NCI-H1105 treated with DMSO at 0.1 percent for 48 hours (cell line): ENCODE measurements at regions not wholly inside any gene's neighbourhood (a gene's known extent, or its start where the extent isn't known, plus 50 kb on each side); places are given as distances from the start of the nearest gene placed in this dataset.
"Not testable (repeated sequence)": the region's sequence is repeated elsewhere in the genome, so short reads cannot be mapped to it uniquely, and the experiment has no call there.

ENCODE experiments used
- DNase-seq: peaks from one replicate; lab custom pipeline; 2025; lab: John Stamatoyannopoulos, UW

DNA sequence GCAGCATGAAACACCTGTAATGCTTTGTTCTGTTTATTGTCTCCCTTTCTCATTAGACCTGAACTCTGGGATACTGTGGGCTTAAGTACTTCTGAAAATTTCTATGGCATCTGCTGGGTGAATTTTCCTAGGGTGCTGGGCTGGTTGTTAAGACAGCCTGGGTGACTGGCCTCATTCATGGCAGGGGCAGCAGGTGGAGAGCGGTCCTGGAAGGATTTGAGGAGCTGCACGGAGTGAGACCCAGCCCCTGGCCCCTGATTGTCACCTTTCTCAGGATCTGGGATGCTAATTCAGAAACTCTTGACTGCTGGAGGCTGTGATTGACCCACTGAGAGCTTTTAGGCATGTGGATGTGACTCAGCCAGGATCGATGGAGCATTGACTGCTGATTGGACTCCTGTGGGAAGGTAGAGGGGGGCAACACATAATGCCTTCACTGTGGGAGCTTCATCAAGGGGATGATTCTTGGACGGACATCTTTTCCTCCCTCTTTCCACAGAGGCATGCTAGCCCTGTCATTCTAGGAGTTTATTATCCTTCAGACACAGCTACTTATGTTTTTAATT is 252.0 kb downstream of the GOLGA6L6 start:
- DNase-seq: not testable (repeated sequence)

DNA sequence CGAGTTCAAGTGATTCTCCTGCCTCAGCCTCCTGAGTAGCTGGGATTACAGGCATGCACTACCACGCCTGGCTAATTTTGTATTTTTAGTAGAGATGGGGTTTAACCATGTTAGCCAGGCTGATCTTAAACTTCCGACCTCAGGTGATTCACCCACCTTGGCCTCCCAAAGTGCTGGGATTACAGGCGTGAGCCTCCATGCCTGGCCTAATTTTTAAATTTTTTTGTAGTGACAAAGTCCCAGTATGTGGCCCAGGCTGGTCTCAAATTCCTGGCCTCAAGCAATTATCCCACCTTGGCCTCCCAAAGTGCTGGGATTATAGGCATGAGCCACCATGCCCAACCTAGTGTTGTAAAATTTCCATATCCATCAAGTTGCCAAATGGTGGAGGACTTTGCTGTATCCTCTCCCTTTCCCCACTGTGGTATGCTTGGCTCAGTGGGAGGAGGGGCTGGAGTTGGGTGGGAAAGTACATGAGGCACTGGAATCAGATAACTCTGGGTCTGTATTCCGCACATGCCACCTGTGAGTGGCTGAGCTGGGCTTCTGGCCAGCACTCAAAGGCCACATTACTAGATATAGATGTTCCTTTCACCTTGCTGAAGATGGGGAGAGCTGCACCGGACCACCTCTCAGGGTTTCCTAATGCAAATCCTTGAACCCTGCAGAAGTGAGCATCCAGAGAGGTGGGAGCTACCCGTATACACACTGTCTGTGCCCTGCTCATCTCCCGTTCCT is 252.6 kb downstream of the GOLGA6L6 start:
- not testable (repeated sequence) for DNase-seq

GRCh38 chr15:20286559-20286958 is 255.0 kb downstream of the GOLGA6L6 start:
- not testable (repeated sequence) for DNase-seq

DNA sequence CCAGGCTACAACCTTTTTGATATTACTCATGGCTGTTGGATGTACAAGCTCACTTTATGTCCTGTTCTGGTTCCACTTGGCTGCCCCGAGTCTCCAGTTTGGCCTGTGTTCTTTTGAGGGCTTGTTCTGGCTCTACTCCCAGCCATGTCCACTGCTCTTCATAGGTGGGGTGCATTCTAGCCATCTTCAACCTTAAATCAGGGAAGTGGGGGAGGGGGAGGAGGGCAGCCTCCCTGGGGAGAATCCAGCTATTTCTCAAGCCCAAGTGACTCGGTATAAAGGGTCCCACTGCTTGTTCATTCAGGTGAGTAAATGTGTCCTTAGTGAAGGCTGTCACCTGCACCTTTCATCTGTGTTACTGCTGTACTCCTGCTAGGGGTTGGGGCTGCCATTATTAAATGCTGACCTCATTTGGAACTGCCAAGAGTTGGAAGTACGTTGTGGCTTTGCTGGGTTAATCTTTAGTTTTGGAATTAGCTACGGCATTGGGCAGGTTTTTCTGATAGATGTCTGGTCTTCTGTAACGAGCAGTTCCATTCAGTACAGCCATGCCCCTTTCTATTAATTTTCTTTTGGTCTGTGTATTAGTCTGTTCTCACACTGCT is 255.8 kb downstream of the GOLGA6L6 start:
- not testable (repeated sequence) for DNase-seq

DNA sequence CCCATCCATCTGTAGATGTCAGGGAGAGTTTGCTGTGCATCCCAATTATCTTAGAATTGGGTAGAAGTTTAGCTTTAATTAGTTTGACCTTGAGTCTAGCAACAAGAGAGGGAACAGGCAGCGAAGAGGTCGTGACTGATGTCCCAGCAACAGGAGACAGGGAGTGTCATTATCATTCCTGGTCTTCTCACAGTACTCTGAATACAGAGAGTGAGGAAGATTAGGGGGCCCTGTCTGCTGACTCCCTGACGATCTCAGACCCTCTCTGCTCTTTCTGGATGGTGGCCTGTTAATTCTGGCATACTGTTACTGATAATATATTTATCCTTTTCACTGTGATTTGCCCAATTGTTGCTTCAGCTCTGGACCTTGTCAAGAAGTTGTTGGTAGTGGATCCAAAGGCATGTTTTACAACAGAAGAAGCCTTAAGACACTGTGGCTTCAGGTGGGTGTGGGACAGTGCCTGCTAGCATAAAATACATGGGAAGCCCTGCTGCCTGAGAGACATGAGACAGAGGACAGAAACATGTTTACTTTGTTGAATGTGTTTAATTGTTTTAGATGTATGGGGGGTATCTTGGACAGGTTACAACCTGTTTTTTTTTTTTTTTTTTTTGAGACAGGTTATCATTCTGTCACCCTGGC is 256.6 kb downstream of the GOLGA6L6 start:
- DNase-seq: not testable (repeated sequence)

GRCh38 chr15:20283651-20284050 is 257.9 kb downstream of the GOLGA6L6 start:
- DNase-seq: not testable (repeated sequence)

DNA sequence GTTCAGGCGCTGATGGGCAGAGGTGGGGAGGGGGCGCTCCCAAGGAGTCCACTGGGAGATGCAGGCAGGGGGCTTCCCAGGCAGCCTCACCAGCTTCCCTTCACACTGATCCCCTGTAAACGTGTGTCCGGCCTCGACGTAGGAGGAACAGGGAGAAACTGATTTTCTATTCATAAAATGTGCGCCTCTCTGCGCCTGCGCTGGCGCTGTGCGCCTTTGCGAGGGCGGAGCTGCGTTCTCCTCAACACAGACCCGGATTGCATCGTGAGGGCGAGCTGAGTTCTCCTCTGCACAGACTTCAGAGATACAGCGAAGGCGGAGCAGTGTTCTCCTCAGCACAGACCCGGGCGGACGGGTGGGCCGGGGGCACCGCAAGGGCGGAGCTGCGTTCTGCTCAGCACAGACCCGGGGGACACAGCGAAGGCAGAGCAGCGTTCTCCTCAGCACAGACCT is 259.1 kb downstream of the GOLGA6L6 start:
- not testable (repeated sequence) for DNase-seq

- not testable (repeated sequence) for DNase-seq
Observed at GRCh38 chr15:20281567-20282275, 259.9 kb downstream of the GOLGA6L6 start.

GRCh38 chr15:20280933-20281463 is 260.6 kb downstream of the GOLGA6L6 start:
- DNase-seq: no peak

DNA sequence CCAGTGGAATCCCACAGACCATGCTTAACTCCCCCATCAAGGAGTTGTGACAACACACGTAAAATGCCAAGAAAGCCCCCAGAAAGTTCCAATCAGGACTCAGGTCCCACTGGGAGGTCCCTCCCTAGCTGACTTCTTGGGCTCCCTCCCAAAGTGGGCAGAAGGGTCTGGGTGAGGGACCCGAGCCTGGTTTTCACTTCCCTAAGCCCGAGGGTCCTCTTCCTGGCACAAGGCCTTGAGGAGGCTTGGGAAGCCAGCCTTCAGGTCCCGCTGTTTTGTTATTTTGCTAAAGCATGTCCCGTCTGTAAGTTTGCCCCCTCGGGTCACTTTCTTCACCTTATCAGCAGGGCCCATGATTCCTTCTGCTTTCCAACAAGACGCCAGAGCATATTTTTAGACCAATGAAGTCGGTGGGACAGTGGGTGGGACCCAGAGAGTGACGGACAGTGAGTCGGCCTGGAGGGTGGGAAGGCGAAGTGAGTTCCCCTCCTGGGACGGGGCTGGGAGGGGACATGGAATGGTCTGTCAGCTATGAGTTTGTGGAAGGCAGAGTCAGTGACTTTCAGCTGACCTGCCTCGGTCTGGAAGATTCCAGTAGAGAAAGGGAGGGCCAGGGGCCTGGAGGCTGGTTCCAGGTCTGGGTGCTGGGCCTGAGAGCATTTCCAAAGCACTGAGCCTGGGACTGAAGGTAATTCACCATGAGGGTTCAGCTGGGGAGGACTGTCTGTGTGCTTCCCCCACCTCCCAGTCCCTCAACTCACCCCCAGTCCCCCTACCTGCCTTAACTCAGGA is 261.3 kb downstream of the GOLGA6L6 start:
- DNase-seq: not testable (repeated sequence)

- DNase-seq: not testable (repeated sequence)
Observed at GRCh38 chr15:20279056-20279455, 262.5 kb downstream of the GOLGA6L6 start.

- DNase-seq: not testable (repeated sequence)
Observed at GRCh38 chr15:20278376-20278775, 263.2 kb downstream of the GOLGA6L6 start.

DNA sequence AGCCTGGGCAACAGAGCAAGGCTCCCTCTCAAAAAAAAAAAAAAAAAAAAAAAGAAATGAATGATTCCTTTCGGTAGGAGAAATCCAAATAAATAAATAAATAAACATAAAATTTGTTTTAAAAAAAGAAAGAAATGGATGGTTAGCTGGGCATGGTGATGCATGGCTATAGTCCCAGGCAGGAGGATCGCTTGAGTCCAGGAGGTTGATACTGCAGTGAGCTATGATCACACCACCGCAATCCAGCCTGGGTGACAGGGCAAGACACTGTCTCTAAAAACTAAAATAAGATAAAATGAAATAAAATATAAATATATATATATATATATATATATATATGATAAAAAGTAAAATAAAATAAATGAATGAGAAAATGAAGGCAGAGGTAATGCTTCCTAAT is 264.1 kb downstream of the GOLGA6L6 start:
- DNase-seq: not testable (repeated sequence)

GRCh38 chr15:20276312-20277114 is 265.1 kb downstream of the GOLGA6L6 start:
- DNase-seq: not testable (repeated sequence)

GRCh38 chr15:20275373-20275967 is 266.1 kb downstream of the GOLGA6L6 start:
- DNase-seq: not testable (repeated sequence)

DNA sequence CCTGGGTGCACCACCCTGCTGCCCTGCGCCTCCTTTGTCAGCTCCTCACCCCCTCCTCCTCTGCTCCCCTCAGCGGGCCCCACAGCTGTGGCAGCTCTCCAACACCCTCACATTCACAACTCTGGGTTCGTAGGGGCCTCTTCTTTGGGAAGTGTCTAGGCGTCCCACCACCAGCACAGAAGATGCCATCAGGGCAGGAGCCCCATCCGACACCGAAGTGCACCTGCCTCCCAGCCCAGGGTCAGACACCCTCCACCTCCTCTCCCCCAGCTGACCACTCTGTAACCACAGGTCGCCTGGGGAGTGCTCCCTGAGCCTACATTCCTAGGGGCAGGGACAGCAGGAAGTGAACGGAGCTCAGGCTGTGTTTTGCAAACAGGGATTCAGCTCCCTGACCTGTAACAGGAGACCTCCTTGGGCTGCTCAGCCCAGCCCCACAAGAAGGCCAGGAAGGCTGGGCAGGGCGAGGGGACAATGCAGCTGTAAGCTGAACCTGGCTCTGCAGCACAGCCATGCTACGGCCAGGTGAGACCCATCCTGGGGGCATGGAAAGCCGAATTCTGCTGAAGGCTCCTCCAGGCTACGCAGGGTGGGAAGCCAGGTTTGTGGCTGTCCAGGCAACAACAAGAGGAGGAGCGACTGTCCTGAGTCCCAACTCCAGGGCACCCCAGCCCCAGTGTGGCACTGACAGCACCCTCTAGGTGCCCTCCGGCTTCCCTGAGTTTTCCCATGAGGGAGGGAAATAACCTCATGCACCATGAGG is 269.0 kb downstream of the GOLGA6L6 start:
- no peak for DNase-seq

- DNase-seq: no peak
Observed at GRCh38 chr15:20271647-20272046, 270.0 kb downstream of the GOLGA6L6 start.

- not testable (repeated sequence) for DNase-seq
Observed at GRCh38 chr15:20269956-20270355, 271.6 kb downstream of the GOLGA6L6 start.

GRCh38 chr15:20267996-20268395 is 273.6 kb downstream of the GOLGA6L6 start:
- not testable (repeated sequence) for DNase-seq
